OCI-LY3 (cell line): ENCODE measurements at regions not wholly inside any gene's neighbourhood (a gene's known extent, or its start where the extent isn't known, plus 50 kb on each side); places are given as distances from the start of the nearest gene placed in this dataset.

Source experiments
- H2AFZ ChIP-seq: fragments of 200-600, 300-600 bp; shearing (Covaris generic); 2 replicates; pipeline ENCODE4 v1.6.0; 2014; ENCODE audit warnings: antibody characterized with exemption, low read depth, low read length
- H3K27ac ChIP-seq: fragments of 200-600, 300-600 bp; sonication (generic); 2 replicates; pipeline ENCODE4 v1.5.1; 2014; ENCODE audit warnings: mild to moderate bottlenecking, low read length, moderate library complexity, mixed read lengths
- H3K27me3 ChIP-seq: fragments of 200-600, 300-600 bp; sonication (generic); 2 replicates; pipeline ENCODE4 v1.6.1; 2014; ENCODE audit warnings: low read depth, low read length, mixed read lengths
- H3K36me3 ChIP-seq: fragments of 200-600, 300-600 bp; sonication (generic); replicated peaks from 2 replicates; pipeline ENCODE3; 2014; ENCODE audit warnings: low read depth, low read length, mixed read lengths
- H3K4me1 ChIP-seq: fragments of 300-600, 200-600 bp; sonication (generic); 2 replicates; pipeline ENCODE4 v1.6.1; 2014; ENCODE audit warnings: low read length, mixed read lengths
- H3K4me2 ChIP-seq: fragments of 200-600, 300-600 bp; sonication (generic); 2 replicates; pipeline ENCODE4 v1.6.1; 2014; ENCODE audit warnings: low read length, mixed read lengths
- H3K4me3 ChIP-seq: fragments of 300-600, 200-600 bp; sonication (generic); 2 replicates; pipeline ENCODE4 v1.5.1; 2014; ENCODE audit warnings: antibody characterized with exemption, mild to moderate bottlenecking, low read length, moderate library complexity
- H3K79me2 ChIP-seq: fragments of 300-600, 200-600 bp; shearing (Covaris generic); 2 replicates; pipeline ENCODE4 v1.6.1; 2014; ENCODE audit warnings: mild to moderate bottlenecking, low read length, mixed read lengths
- H3K9ac ChIP-seq: fragments of 300-600, 200-600 bp; shearing (Covaris generic); 2 replicates; pipeline ENCODE4 v1.6.0; 2014; ENCODE audit warnings: mild to moderate bottlenecking, low read length, moderate library complexity
- H3K9me3 ChIP-seq: fragments of 200-600, 300-600 bp; shearing (Covaris generic); 2 replicates; pipeline ENCODE4 v1.6.1; 2014; ENCODE audit warnings: low read length, mixed read lengths; ENCODE audit not compliant: insufficient read depth
- H4K20me1 ChIP-seq: fragments of 200-600, 300-600 bp; sonication (generic); 2 replicates; pipeline ENCODE4 v1.6.1; 2016; ENCODE audit warnings: low read length, mixed read lengths; ENCODE audit not compliant: insufficient read depth
- CTCF ChIP-seq: fragments of 200-600, 300-600 bp; sonication (generic); IDR thresholded peaks from 2 replicates; pipeline ENCODE4 v1.5.1; 2014; ENCODE audit warnings: antibody characterized with exemption, low read length, low read depth
- EZH2phosphoT487 ChIP-seq: fragments of 200-600 bp; shearing (Covaris generic); IDR thresholded peaks from 2 replicates; pipeline ENCODE4 v1.6.1; 2018; ENCODE audit warnings: antibody characterized with exemption, mixed run types, low read depth

- peaks cover 14% of the 10 kb centered on the region for H3K27me3 ChIP-seq
- TF ChIP-seq EZH2phosphoT487 (no peak), CTCF (no peak)
Observed at GRCh38 chr9:84154320-84154719, 173.7 kb downstream of the RMI1 start.

GRCh38 chr9:84163052-84163650 is 177.4 kb downstream of the SLC28A3 start:
- no peaks in the 10 kb centered on the region for H3K4me1 ChIP-seq
- H3K79me2 ChIP-seq = no peaks in the 10 kb centered on the region
- H3K4me3 ChIP-seq = no peak overlapping the region
- H3K4me2 ChIP-seq = no peak overlapping the region
- no peak overlapping the region for H3K9ac ChIP-seq
- H3K27me3 ChIP-seq = peaks cover 22% of the 10 kb centered on the region
- no peak overlapping the region for H2AFZ ChIP-seq
- H3K9me3 ChIP-seq = no peaks in the 10 kb centered on the region
- H3K27ac ChIP-seq = no peak overlapping the region
- TF ChIP-seq EZH2phosphoT487 (no peak), CTCF (no peak)
- no peaks in the 10 kb centered on the region for H4K20me1 ChIP-seq
- no peaks in the 10 kb centered on the region for H3K36me3 ChIP-seq

More at GRCh38 chr9:84154320-84154719, 173.7 kb downstream of the RMI1 start:
- Histone ChIP-seq H3K9ac (no peak overlapping the region), H3K9me3 (no peaks in the 10 kb centered on the region), H3K27ac (no peak overlapping the region), H4K20me1 (no peaks in the 10 kb centered on the region), H3K36me3 (no peaks in the 10 kb centered on the region), H2AFZ (no peak overlapping the region), H3K4me1 (no peaks in the 10 kb centered on the region), H3K4me2 (no peak overlapping the region), H3K79me2 (no peaks in the 10 kb centered on the region), H3K4me3 (no peak overlapping the region)

GRCh38 chr9:84166891-84167290 is 173.7 kb downstream of the SLC28A3 start:
- Histone ChIP-seq H3K36me3 (no peaks in the 10 kb centered on the region), H3K9ac (no peak overlapping the region), H3K4me1 (no peaks in the 10 kb centered on the region), H4K20me1 (no peaks in the 10 kb centered on the region), H3K9me3 (no peaks in the 10 kb centered on the region), H3K27ac (no peak overlapping the region), H3K79me2 (no peaks in the 10 kb centered on the region), H2AFZ (no peak overlapping the region), H3K4me3 (no peak overlapping the region), H3K27me3 (no peaks in the 10 kb centered on the region), H3K4me2 (no peak overlapping the region)
- no peak for TF ChIP-seq CTCF
- no peak for TF ChIP-seq EZH2phosphoT487

- Histone ChIP-seq H4K20me1 (no peaks in the 10 kb centered on the region), H3K27me3 (no peaks in the 10 kb centered on the region), H3K4me3 (no peak overlapping the region), H3K4me2 (no peak overlapping the region), H2AFZ (no peak overlapping the region), H3K4me1 (no peaks in the 10 kb centered on the region), H3K9me3 (no peaks in the 10 kb centered on the region), H3K79me2 (no peaks in the 10 kb centered on the region), H3K36me3 (no peaks in the 10 kb centered on the region), H3K9ac (no peak overlapping the region), H3K27ac (no peak overlapping the region)
- TF ChIP-seq EZH2phosphoT487 = no peak
Observed at GRCh38 chr9:84169240-84169639, 171.3 kb downstream of the SLC28A3 start.
